Psoas muscle (tissue), 7 donors: ENCODE measurements at regions not wholly inside any gene's neighbourhood (a gene's known extent, or its start where the extent isn't known, plus 50 kb on each side); places are given as distances from the start of the nearest gene placed in this dataset.

Experiments
- ATAC-seq, 4 donors: fragments of 200-7000 bp; cut with Tn5 transposase; one replicate each; pipeline ENCODE4 v1.9.1; 2020; ENCODE audit warnings: moderate library complexity in 3 of 4, mild to moderate bottlenecking in 2 of 4
- DNase-seq, 2 donors: peaks; one replicate each; pipeline ENCODE4 v3.0.0-alpha.2; 2020
- H3K27ac ChIP-seq: fragments of 200-600 bp; one replicate; pipeline ENCODE4 v1.8.0; 2022
- H3K27me3 ChIP-seq, 3 donors: fragments of 200-600 bp in 1 of 3; one replicate each; pipeline versions ENCODE4 v1.6.1 to v1.8.0; 2013 to 2022; ENCODE audit warnings: low read length in 2 of 3, mild to moderate bottlenecking in 2 of 3, moderate library complexity in 1 of 3; ENCODE audit not compliant: insufficient read depth in 3 of 3
- H3K36me3 ChIP-seq, 2 donors: fragments of 200-600 bp in 1 of 2; one replicate each; pipeline versions ENCODE4 v1.6.1 to v1.8.0; 2013 to 2022; ENCODE audit warnings: low read depth in 1 of 2, mild to moderate bottlenecking in 1 of 2, moderate library complexity in 1 of 2; ENCODE audit not compliant: insufficient read depth in 1 of 2
- H3K4me1 ChIP-seq: fragments of 200-600 bp; one replicate; pipeline ENCODE4 v1.8.0; 2022
- H3K4me3 ChIP-seq: fragments of 200-600 bp; one replicate; pipeline ENCODE4 v1.8.0; 2022; ENCODE audit warnings: mild to moderate bottlenecking
- H3K9me3 ChIP-seq: fragments of 200-600 bp; one replicate; pipeline ENCODE4 v1.8.0; 2022
- WGBS, 3 donors: extraction: QIAGEN DNeasy Blood & Tissue Kit; methylation state at CpG; one replicate each; pipeline versions ENCODE4 v1.1.6 to v1.1.7; 2013; 5-methylcytosine and 5-hydroxymethylcytosine counted together
- intact Hi-C, 2 donors: fragments of 100-400 bp; cut with DNase I; formaldehyde crosslinking; loops; one replicate each; pipeline versions ENCODE4 v1.11.0 to v1.14.2; 2022
- TF ChIP-seq, protein P1 (sequence below): fragments of 200-600 bp; IDR thresholded peaks from one replicate; pipeline ENCODE4 v1.8.0; 2022; ENCODE audit warnings: antibody characterized with exemption
- donor health status: healthy with polysubstance abuse.
- donor health status: DM: no; HTN: no; CAD: no; lungs with moderate emphysema.
- donor health status: Bipolar disorder and iron deficiency.
- donor health status: healthy.
- donor health status: DM: yes; HTN: yes; CAD: no.
- donor health status: DM: no; HTN: no; CAD: no.
- donor health status: DM: yes; HTN: yes; CAD: no.

DNA sequence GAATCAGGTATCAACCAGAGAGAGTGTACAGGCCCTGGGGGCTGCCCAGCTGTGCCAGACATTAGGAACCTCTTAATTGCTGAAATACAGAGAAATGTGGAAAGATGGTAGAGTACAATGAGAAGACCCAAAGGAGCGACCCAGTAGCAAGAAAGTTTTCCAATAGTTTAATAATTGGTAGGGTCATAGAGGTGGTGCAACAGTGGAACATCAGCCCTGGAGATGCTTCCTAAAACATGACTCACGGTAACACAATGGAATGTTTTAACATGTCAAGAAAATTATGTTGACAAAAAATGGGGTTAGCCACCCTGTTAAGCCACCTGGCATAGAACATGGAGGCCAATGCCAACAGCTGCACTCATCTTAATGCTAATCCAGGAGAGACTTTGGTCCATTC lies 284.1 kb downstream of the ELAVL2 start:
- DNase-seq: no peak
- TF ChIP-seq, protein P1, sequence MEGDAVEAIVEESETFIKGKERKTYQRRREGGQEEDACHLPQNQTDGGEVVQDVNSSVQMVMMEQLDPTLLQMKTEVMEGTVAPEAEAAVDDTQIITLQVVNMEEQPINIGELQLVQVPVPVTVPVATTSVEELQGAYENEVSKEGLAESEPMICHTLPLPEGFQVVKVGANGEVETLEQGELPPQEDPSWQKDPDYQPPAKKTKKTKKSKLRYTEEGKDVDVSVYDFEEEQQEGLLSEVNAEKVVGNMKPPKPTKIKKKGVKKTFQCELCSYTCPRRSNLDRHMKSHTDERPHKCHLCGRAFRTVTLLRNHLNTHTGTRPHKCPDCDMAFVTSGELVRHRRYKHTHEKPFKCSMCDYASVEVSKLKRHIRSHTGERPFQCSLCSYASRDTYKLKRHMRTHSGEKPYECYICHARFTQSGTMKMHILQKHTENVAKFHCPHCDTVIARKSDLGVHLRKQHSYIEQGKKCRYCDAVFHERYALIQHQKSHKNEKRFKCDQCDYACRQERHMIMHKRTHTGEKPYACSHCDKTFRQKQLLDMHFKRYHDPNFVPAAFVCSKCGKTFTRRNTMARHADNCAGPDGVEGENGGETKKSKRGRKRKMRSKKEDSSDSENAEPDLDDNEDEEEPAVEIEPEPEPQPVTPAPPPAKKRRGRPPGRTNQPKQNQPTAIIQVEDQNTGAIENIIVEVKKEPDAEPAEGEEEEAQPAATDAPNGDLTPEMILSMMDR: no peak
- 69 to 85% (median 73%) methylated on average over 2 of the region's 2 CpGs for WGBS, 3 donors
- no peak overlapping the region for H3K4me3 ChIP-seq
- H3K9me3 ChIP-seq: no peaks in the 10 kb centered on the region
- H3K4me1 ChIP-seq: no peaks in the 10 kb centered on the region
- no peak for ATAC-seq
- intact Hi-C loops: no loop called here
- H3K27ac ChIP-seq: no peak overlapping the region
- H3K36me3 ChIP-seq: no peaks in the 10 kb centered on the region
- no peaks in the 10 kb centered on the region for H3K27me3 ChIP-seq

DNA sequence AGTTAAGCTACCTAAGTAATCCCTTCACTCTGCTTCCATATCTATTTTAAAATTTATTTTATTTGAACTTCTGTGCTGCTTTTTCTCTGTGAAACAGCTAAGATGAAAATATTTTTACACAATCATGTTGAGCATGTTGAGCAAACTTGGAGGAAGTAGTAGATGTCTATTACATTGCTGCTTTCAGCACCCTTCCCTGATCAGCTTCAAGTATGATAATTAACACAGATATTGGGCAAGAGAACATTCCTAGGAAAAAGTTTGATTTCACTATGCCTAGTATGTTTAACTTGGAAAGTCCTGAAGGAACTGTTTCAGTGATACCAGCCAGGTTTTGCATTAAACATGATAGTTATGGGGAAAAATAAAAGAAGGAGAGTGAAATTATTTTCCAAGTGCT lies 283.6 kb downstream of the ELAVL2 start:
- ATAC-seq (no peak), DNase-seq (no peak)
- intact Hi-C loops: no loop called here
- H3K36me3 ChIP-seq: no peaks in the 10 kb centered on the region
- TF ChIP-seq, protein P1: no peak
- no peaks in the 10 kb centered on the region for H3K27me3 ChIP-seq
- no peak overlapping the region for H3K27ac ChIP-seq
- no peak overlapping the region for H3K4me3 ChIP-seq
- H3K4me1 ChIP-seq: no peaks in the 10 kb centered on the region
- H3K9me3 ChIP-seq: no peaks in the 10 kb centered on the region

DNA sequence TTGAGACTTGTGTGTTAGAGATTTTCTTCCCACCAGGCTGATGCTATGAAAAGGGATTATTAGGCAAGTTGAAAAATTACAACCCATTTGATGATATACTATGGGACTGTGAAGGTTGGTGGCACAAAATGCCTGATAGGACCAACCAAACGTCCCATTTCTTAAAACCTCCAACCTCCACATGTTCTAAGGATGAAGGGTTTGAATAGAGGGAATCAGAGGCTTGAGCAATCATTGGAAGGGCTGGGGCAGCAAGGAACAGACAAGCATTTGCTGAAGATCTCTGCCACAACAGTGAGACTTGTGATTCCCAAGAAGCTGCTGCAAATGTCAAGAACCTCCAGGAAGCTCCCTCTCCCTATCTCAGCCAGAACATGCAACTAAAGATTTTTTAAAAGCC lies 283.1 kb downstream of the ELAVL2 start:
- H3K4me1 ChIP-seq: no peaks in the 10 kb centered on the region
- ATAC-seq (no peak), DNase-seq (no peak)
- H3K27me3 ChIP-seq: no peaks in the 10 kb centered on the region
- no peaks in the 10 kb centered on the region for H3K9me3 ChIP-seq
- intact Hi-C loops: no loop called here
- 59 to 75% (median 69%) methylated on average over 1 of the region's 1 CpG for WGBS, 3 donors
- TF ChIP-seq, protein P1: no peak
- H3K4me3 ChIP-seq: no peak overlapping the region
- H3K36me3 ChIP-seq: no peaks in the 10 kb centered on the region
- no peak overlapping the region for H3K27ac ChIP-seq

DNA sequence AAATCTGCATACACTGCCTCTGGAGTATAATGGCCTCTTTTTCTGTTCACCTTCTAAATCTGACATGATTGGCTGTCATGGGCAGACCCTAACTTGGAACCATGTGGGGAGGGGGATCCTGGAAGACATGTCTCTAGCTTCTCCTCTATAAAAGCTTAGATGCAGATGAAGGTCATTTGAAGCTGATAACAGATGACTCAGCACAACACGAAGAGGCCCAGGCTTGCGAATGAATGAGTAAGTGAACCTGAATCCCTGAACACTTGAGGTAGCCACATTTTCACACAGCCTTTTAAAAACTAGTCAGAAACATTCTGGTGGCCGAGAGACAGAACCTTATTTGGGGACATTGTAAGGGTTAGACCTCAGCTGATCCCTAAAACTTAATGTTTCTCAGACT lies 282.6 kb downstream of the ELAVL2 start:
- ATAC-seq: no peak
- H3K36me3 ChIP-seq: no peaks in the 10 kb centered on the region
- TF ChIP-seq, protein P1: no peak

DNA sequence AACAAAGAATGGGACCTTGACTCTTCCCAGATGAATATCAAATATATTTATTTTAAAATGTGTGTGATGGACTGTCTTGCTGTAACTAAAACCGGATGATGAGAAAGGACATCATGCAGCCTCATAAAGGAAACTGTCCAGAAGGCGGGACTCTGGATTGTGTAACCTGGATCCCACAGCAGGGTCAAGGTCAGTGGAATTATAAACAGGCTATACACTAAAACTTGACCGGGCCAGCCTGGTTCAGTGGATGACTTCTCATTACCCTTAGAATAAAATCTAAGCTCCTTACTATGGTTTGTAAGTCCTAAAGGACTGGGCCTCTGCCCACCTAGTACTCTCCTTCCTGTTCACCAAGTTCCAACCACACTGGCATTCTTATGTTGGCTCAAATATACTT lies 280.3 kb downstream of the ELAVL2 start:
- 76 to 88% (median 86%) methylated on average over 3 of the region's 3 CpGs for WGBS, 3 donors
- Histone ChIP-seq H3K27ac (no peak overlapping the region), H3K4me1 (no peaks in the 10 kb centered on the region), H3K4me3 (no peak overlapping the region), H3K36me3 (no peaks in the 10 kb centered on the region), H3K9me3 (no peaks in the 10 kb centered on the region), H3K27me3 (no peaks in the 10 kb centered on the region)
- DNase-seq (no peak), ATAC-seq (no peak)
- TF ChIP-seq, protein P1: no peak
- intact Hi-C loops: no loop called here

More for the DNA sequence above, 282.6 kb downstream of the ELAVL2 start:
- Histone ChIP-seq H3K27ac (no peak overlapping the region), H3K4me3 (no peak overlapping the region), H3K4me1 (no peaks in the 10 kb centered on the region), H3K27me3 (no peaks in the 10 kb centered on the region), H3K9me3 (no peaks in the 10 kb centered on the region)
- no peak for DNase-seq
- intact Hi-C loops: no loop called here
- WGBS, 3 donors: 76 to 87% (median 77%) methylated on average over 3 of the region's 3 CpGs
